ENCODE measurements at regions not wholly inside any gene's neighbourhood (a gene's known extent, or its start where the extent isn't known, plus 50 kb on each side); places are given as distances from the start of the nearest gene placed in this dataset.

DNA sequence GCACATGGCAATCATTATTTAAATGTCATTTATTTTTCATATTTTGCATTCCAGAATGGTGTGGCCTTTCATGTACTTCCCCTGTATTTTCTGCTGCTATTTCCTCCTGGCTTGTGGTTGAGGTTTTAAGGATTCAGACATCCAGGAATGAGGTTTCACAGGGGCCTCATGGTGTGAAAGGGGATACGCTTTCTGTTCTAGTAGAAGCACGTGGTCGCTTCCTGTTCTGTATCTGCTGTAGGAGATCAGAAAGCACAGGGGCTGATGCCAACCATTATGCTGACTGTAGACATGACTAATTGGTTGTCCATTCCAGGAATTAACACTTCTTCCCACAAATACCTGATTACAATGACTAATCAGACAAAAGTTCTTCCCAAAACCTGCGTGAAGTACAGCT lies 405.9 kb downstream of the SHISA9 start:
- no peak for TF ChIP-seq CTCF (conservative IDR thresholded peaks at IDR 0.05)
- no peak for TF ChIP-seq ZFX (IDR thresholded peaks at IDR 0.05)

GRCh38 chr16:13307851-13308250 lies 406.5 kb downstream of the SHISA9 start:
- H3K27ac ChIP-seq, result no peak overlapping the region
- TF ChIP-seq ZFX (IDR thresholded peaks at IDR 0.05) (no peak), CTCF (conservative IDR thresholded peaks at IDR 0.05) (no peak)

More for the DNA sequence above, 405.9 kb downstream of the SHISA9 start:
- no peak overlapping the region for H3K27ac ChIP-seq

DNA sequence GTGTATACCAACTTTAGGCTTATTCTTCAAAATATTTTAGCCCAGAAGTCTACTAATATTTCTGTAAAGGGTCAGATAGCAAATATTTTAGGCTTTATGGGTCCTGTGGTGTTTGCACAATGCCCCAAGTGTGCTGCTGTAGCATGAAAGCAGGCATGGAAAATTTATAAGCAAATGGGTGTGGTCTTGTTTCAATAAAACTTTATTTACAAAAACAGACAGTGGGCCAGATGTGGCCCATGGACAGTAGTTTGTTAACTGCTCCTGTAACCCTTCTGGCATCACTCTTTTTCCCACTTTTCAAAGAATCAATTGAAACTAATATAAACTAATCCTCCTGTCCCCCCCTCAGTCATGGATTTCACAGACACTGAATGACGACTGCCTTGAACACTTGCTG lies 410.7 kb downstream of the SHISA9 start:
- TF ChIP-seq ZFX (IDR thresholded peaks at IDR 0.05) (no peak), CTCF (conservative IDR thresholded peaks at IDR 0.05) (no peak)
- no peak overlapping the region for H3K27ac ChIP-seq

GRCh38 chr16:13313351-13313750 lies 412.0 kb downstream of the SHISA9 start:
- TF ChIP-seq CTCF (conservative IDR thresholded peaks at IDR 0.05), result no peak
- TF ChIP-seq ZFX (IDR thresholded peaks at IDR 0.05), result no peak
- no peak overlapping the region for H3K27ac ChIP-seq

DNA sequence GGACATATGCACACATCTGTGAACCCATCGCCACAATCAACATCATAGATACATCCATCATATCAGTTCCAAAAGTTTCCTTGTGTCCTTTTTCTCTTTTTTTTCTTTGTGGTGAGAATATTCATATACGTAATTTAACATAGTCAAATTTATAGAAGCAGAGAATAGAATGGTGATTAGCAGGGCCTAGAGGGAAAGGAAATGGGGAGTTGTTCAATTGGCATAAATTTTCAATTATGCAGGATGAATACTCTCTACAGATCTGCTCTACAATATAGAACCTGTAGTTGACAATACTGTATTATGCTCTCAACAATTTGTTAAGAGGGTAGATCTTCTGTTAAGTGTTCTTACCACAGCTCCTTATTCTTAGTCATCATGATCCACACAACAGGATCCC lies 413.2 kb downstream of the SHISA9 start:
- TF ChIP-seq CTCF (conservative IDR thresholded peaks at IDR 0.05) (no peak), ZFX (IDR thresholded peaks at IDR 0.05) (no peak)
- no peak overlapping the region for H3K27ac ChIP-seq

GRCh38 chr16:13315642-13316427 lies 414.4 kb downstream of the SHISA9 start:
- TF ChIP-seq ZFX (IDR thresholded peaks at IDR 0.05) (no peak), CTCF (conservative IDR thresholded peaks at IDR 0.05) (no peak)
- no peak overlapping the region for H3K27ac ChIP-seq

GRCh38 chr16:13322336-13322735 lies 420.9 kb downstream of the SHISA9 start:
- TF ChIP-seq CTCF (conservative IDR thresholded peaks at IDR 0.05) (no peak), ZFX (IDR thresholded peaks at IDR 0.05) (no peak)
- no peak overlapping the region for H3K27ac ChIP-seq
